ENCODE measurements at regions not wholly inside any gene's neighbourhood (a gene's known extent, or its start where the extent isn't known, plus 50 kb on each side); places are given as distances from the start of the nearest gene placed in this dataset.

- ChIA-PET POLR2A (ENCODE audit: unreplicated experiment) (interaction anchor here (0.6 kb wide), 2 partner anchors 10 to 45 kb away, joined by 3 to 4 read pairs; no protein-coding TSS in a partner anchor), CTCF (interaction anchor here (0.5 kb wide), 1 partner anchor 123 kb away, joined by 3 read pairs; no protein-coding TSS in a partner anchor)
- intact Hi-C loops (cut with micrococcal nuclease) = loop anchor here (1.0 to 5.0 kb wide), 2 partner anchors 46 to 314 kb away; no protein-coding TSS in a partner anchor
- H3K36me3 ChIP-seq (ENCODE audit: low read depth, low read length) = no peaks in the 10 kb centered on the region
- H3K9ac ChIP-seq (ENCODE audit: low read length) = peak overlapping the region; percentile 81
- H3K9me2 ChIP-seq (replicated peaks; ENCODE audit: low read length) = no peaks in the 10 kb centered on the region
- H4K20me1 ChIP-seq (ENCODE audit: low read length) = no peaks in the 10 kb centered on the region
- ATAC-seq = peak; percentile 92
- H3K79me2 ChIP-seq (ENCODE audit: low read length) = no peaks in the 10 kb centered on the region
- peak overlapping the region; percentile 77 for H2AFZ ChIP-seq (ENCODE audit: low read length)
- H3K4me2 ChIP-seq (ENCODE audit: low read length) = peak overlapping the region; percentile 95
- no peaks in the 10 kb centered on the region for H3K9me3 ChIP-seq (ENCODE audit: low read length)
- H3K4me1 ChIP-seq (ENCODE audit: insufficient read depth, low read length) = peaks cover 29% of the 10 kb centered on the region
- DNase-seq = peak; percentile 95
- BruUV-seq (replicated peaks) = TSS peak; percentile 78
- no peaks in the 10 kb centered on the region for H3K27me3 ChIP-seq (ENCODE audit: low read length)
- no peaks in the 10 kb centered on the region for H3F3A ChIP-seq (ENCODE audit: low read length, unreplicated experiment)
- TF ChIP-seq CTCF (conservative IDR thresholded peaks at IDR 0.05; ENCODE audit: low read depth, low read length) (no peak), EZH2phosphoT487 (IDR thresholded peaks at IDR 0.05; ENCODE audit: borderline replicate concordance, low read length) (no peak), EZH2 (IDR thresholded peaks at IDR 0.05; ENCODE audit: low read length, unreplicated experiment) (no peak)
- H3K4me3 ChIP-seq (ENCODE audit: low read length) = peak overlapping the region; percentile 62
- peak overlapping the region; percentile 97 for H3K27ac ChIP-seq (ENCODE audit: low read length)
Observed at GRCh38 chr21:43333298-43334062, 93.5 kb downstream of the SIK1 start.

- Histone ChIP-seq H3F3A (ENCODE audit: low read length, unreplicated experiment) (no peaks in the 10 kb centered on the region), H3K4me1 (ENCODE audit: insufficient read depth, low read length) (peaks cover 29% of the 10 kb centered on the region), H3K27ac (ENCODE audit: low read length) (peak overlapping the region; percentile 97), H3K79me2 (ENCODE audit: low read length) (no peaks in the 10 kb centered on the region), H2AFZ (ENCODE audit: low read length) (peak overlapping the region; percentile 77; the same call in 1 of the 2 replicates), H3K4me2 (ENCODE audit: low read length) (peak overlapping the region; percentile 95), H3K9me3 (ENCODE audit: low read length) (no peaks in the 10 kb centered on the region), H3K9me2 (replicated peaks; ENCODE audit: low read length) (no peaks in the 10 kb centered on the region), H3K4me3 (ENCODE audit: low read length) (peak overlapping the region; percentile 62), H3K36me3 (ENCODE audit: low read depth, low read length) (no peaks in the 10 kb centered on the region), H4K20me1 (ENCODE audit: low read length) (no peaks in the 10 kb centered on the region), H3K9ac (ENCODE audit: low read length) (peak overlapping the region; percentile 81), H3K27me3 (ENCODE audit: low read length) (no peaks in the 10 kb centered on the region)
- ATAC-seq = peak; percentile 23
- intact Hi-C loops (cut with micrococcal nuclease) = loop anchor here (1.0 to 5.0 kb wide), 2 partner anchors 46 to 314 kb away; no protein-coding TSS in a partner anchor
- TF ChIP-seq EZH2phosphoT487 (IDR thresholded peaks at IDR 0.05; ENCODE audit: borderline replicate concordance, low read length) = no peak
- no peak for TF ChIP-seq CTCF (conservative IDR thresholded peaks at IDR 0.05; ENCODE audit: low read depth, low read length)
- TF ChIP-seq EZH2 (IDR thresholded peaks at IDR 0.05; ENCODE audit: low read length, unreplicated experiment) = no peak
- ChIA-PET CTCF (no interaction called here), POLR2A (ENCODE audit: unreplicated experiment) (interaction anchor here (0.6 kb wide), 1 partner anchor 45 kb away, joined by 3 read pairs; no protein-coding TSS in a partner anchor)
- DNase-seq = no peak
- no TSS peak for BruUV-seq (replicated peaks)
Observed at GRCh38 chr21:43332861-43333297, 94.1 kb downstream of the SIK1 start.
